ENCODE measurements at regions not wholly inside any gene's neighbourhood (a gene's known extent, or its start where the extent isn't known, plus 50 kb on each side); places are given as distances from the start of the nearest gene placed in this dataset.

DNA sequence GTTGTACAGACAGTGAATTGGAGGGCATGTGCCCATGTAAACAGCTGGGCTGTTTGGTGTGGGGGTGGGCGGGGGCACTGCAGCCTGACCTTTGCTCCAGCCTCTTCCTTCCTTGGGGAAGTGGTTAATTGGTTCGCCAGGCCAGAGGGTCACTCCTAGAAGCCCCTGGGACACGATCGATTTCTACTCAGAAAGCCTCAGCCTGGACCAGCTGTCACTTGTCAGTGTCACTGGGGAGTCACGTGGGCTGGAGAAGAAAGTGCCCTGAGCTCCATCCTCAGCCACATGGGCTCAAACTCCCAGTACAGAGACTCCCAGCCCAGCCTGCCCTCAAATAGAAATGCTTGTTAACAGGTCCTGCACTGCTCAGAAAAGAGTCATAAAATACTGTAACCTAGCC, 423.8 kb upstream of the SULF2 start:
- TF ChIP-seq, protein P1, sequence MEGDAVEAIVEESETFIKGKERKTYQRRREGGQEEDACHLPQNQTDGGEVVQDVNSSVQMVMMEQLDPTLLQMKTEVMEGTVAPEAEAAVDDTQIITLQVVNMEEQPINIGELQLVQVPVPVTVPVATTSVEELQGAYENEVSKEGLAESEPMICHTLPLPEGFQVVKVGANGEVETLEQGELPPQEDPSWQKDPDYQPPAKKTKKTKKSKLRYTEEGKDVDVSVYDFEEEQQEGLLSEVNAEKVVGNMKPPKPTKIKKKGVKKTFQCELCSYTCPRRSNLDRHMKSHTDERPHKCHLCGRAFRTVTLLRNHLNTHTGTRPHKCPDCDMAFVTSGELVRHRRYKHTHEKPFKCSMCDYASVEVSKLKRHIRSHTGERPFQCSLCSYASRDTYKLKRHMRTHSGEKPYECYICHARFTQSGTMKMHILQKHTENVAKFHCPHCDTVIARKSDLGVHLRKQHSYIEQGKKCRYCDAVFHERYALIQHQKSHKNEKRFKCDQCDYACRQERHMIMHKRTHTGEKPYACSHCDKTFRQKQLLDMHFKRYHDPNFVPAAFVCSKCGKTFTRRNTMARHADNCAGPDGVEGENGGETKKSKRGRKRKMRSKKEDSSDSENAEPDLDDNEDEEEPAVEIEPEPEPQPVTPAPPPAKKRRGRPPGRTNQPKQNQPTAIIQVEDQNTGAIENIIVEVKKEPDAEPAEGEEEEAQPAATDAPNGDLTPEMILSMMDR (IDR thresholded peaks at IDR 0.05) = no peak
- no peak for TF ChIP-seq POLR2A (IDR thresholded peaks at IDR 0.05)
- Histone ChIP-seq H3K36me3 (replicated peaks in 1 of 2; ENCODE audit: insufficient read depth in 1 of 2, low read depth in 2 of 2) (no peaks in the 10 kb centered on the region), H3K4me3 (no peak overlapping the region), H3K4me1 (no peaks in the 10 kb centered on the region), H3K9me3 (no peaks in the 10 kb centered on the region), H3K27me3 (no peaks in the 10 kb centered on the region), H3K27ac (no peak overlapping the region)
- no peak for DNase-seq
- ATAC-seq = no peak
- intact Hi-C loops (cut with DNase I) = no loop called here
- 0 to 12% methylated on average over 4 to 5 of the region's 5 CpGs for WGBS, 2 donors

DNA sequence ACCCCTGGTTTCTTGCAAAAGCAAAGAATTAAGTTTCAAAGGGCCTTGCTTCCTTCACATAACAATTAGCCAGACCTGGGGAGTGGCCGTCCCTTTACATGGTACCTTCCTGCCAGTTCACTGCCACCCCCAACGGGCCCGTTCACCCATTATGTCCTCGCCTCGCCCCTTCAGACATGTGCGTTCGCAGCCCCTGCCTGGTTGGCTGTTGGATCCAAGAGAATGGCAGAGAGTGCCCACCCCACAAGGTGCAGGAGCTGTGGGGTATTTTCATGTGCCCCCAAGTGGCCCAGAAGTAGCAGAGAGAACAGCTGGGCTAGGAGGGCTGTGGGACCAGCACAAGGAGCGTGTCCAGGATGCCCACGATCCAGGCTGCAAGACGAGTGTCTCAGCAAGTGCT, 422.9 kb upstream of the SULF2 start:
- ATAC-seq (no peak), DNase-seq (no peak)
- no peaks in the 10 kb centered on the region for H3K36me3 ChIP-seq (replicated peaks in 1 of 2; ENCODE audit: insufficient read depth in 1 of 2, low read depth in 2 of 2)
- TF ChIP-seq, protein P1 (IDR thresholded peaks at IDR 0.05) = no peak
- TF ChIP-seq POLR2A (IDR thresholded peaks at IDR 0.05) = no peak
- no peaks in the 10 kb centered on the region for H3K9me3 ChIP-seq
- intact Hi-C loops (cut with DNase I) = no loop called here
- 86 to 88% methylated on average over 9 to 10 of the region's 10 CpGs for WGBS, 2 donors
- no peaks in the 10 kb centered on the region for H3K4me1 ChIP-seq
- H3K27me3 ChIP-seq = no peaks in the 10 kb centered on the region
- H3K27ac ChIP-seq = no peak overlapping the region
- H3K4me3 ChIP-seq = no peak overlapping the region

DNA sequence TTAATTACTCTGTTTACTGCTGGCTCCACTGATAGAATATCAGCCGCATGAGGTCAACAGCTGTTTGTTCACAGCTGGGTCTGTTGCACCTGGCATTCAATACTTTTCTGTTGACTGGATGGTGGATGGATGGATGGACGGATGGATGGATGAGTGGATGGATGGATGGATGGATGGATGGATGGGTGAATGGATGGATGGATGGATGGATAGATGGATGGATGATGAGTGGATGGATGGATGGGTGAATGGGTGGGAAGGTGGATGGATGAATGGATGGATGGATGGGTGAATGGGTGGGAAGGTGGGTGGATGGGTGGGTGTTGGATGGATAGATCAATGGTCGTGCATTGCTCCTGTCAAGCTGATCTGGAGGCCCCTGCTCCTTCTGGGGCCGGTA, 422.2 kb upstream of the SULF2 start:
- Histone ChIP-seq H3K27me3 (no peaks in the 10 kb centered on the region), H3K4me1 (no peaks in the 10 kb centered on the region), H3K36me3 (replicated peaks in 1 of 2; ENCODE audit: insufficient read depth in 1 of 2, low read depth in 2 of 2) (no peaks in the 10 kb centered on the region), H3K4me3 (no peak overlapping the region), H3K9me3 (no peaks in the 10 kb centered on the region), H3K27ac (no peak overlapping the region)
- DNase-seq (no peak), ATAC-seq (no peak)
- TF ChIP-seq POLR2A (IDR thresholded peaks at IDR 0.05) = no peak
- TF ChIP-seq, protein P1 (IDR thresholded peaks at IDR 0.05) = no peak
- intact Hi-C loops (cut with DNase I) = no loop called here
- WGBS, 2 donors = 46 to 56% methylated on average over 4 of the region's 4 CpGs

DNA sequence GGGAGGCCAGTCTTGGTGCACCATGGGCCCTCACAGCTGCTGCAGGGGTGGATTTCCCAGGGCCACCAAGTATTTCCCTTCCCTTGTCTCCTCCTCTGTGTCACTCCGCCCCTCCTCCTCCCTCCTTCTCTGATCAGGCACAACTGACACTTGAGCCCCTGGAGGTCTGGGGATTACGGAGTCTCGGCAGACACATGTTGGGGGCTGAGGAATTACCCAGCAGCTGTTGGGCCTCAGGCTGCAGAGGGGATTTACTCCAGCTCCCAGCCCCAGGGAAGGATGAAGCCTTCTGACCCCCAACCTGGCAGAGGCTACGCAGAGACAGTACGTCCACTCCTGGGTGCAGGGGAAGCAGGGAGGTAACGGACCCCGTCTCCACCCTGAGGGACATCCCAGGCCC, 420.5 kb upstream of the SULF2 start:
- DNase-seq (no peak), ATAC-seq (no peak)
- H3K27ac ChIP-seq = no peak overlapping the region
- H3K36me3 ChIP-seq (replicated peaks in 1 of 2; ENCODE audit: insufficient read depth in 1 of 2, low read depth in 2 of 2) = no peaks in the 10 kb centered on the region
- no peak overlapping the region for H3K4me3 ChIP-seq
- TF ChIP-seq, protein P1 (IDR thresholded peaks at IDR 0.05) = no peak
- TF ChIP-seq POLR2A (IDR thresholded peaks at IDR 0.05) = no peak
- H3K4me1 ChIP-seq = no peaks in the 10 kb centered on the region
- WGBS, 2 donors = 66 to 80% methylated on average over 7 of the region's 7 CpGs
- H3K9me3 ChIP-seq = no peaks in the 10 kb centered on the region
- H3K27me3 ChIP-seq = no peaks in the 10 kb centered on the region
- intact Hi-C loops (cut with DNase I) = no loop called here

DNA sequence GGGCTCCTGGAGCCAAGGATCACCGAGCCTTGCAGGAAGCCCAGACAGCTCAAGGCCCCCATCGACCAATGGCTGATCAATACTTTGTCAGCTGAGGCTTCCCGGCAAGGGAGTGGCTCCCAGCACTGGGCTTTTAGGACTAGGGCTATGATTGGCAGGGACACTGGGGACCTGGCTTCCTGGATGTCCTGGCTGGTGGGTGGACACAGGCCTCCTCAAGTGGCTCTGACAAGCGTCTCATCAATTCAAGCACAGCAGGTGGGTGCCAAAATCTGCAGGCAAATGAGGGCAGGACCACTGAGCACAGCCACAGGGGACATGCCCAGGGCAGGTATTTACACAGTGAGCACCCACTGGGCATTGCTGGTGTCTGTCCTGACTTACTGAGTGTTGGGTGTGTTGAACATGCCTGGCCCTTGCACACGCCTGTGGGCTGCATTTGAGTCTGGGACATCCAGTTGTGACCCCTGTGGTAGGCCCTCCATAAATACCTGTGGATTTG, 420.1 kb upstream of the SULF2 start:
- TF ChIP-seq POLR2A (IDR thresholded peaks at IDR 0.05) = no peak
- TF ChIP-seq, protein P1 (IDR thresholded peaks at IDR 0.05) = no peak
- no peak overlapping the region for H3K4me3 ChIP-seq
- WGBS, 2 donors = 33 to 42% methylated on average over 1 to 5 of the region's 5 CpGs
- H3K27me3 ChIP-seq = no peaks in the 10 kb centered on the region
- no peaks in the 10 kb centered on the region for H3K36me3 ChIP-seq (replicated peaks in 1 of 2; ENCODE audit: insufficient read depth in 1 of 2, low read depth in 2 of 2)
- intact Hi-C loops (cut with DNase I) = no loop called here
- ATAC-seq (no peak), DNase-seq (no peak)
- no peaks in the 10 kb centered on the region for H3K9me3 ChIP-seq
- no peak overlapping the region for H3K27ac ChIP-seq
- H3K4me1 ChIP-seq = no peaks in the 10 kb centered on the region

Measured in body of pancreas (tissue), 4 donors.